Brain microvascular endothelial cell (primary cell): ENCODE measurements at regions not wholly inside any gene's neighbourhood (a gene's known extent, or its start where the extent isn't known, plus 50 kb on each side); places are given as distances from the start of the nearest gene placed in this dataset.

Experiments
- DNase-seq: peaks from one replicate; pipeline ENCODE4 v3.0.0-alpha.2; 2020
- H3K27ac ChIP-seq: fragments of 250-450 bp; sonication (Bioruptor Pico); 2 replicates; pipeline ENCODE4 v1.5.1; 2020; ENCODE audit warnings: mild to moderate bottlenecking, moderate library complexity
- H3K27me3 ChIP-seq: fragments of 250-450 bp; sonication (Bioruptor Pico); replicated peaks from 2 replicates; pipeline ENCODE4 v1.5.1; 2020; ENCODE audit warnings: mild to moderate bottlenecking
- H3K36me3 ChIP-seq: fragments of 250-450 bp; sonication (Bioruptor Pico); replicated peaks from 2 replicates; pipeline ENCODE4 v1.5.1; 2020; ENCODE audit warnings: mild to moderate bottlenecking
- H3K4me3 ChIP-seq: 2 replicates; pipeline ENCODE4 v1.5.1; 2011; ENCODE audit warnings: low read depth, mild to moderate bottlenecking, control low read depth, low read length, moderate library complexity
- CTCF ChIP-seq: IDR thresholded peaks from 2 replicates; pipeline ENCODE4 v1.5.1; 2011; ENCODE audit warnings: low read depth, mild to moderate bottlenecking, moderate library complexity, low read length, control low read depth, inconsistent platforms; ENCODE audit errors: missing control alignments
- in situ Hi-C: cut with HindIII; loops from 2 replicates; pipeline ENCODE4 v1.10.0; 2017; ENCODE audit warnings: low sequenced_read_pairs, low pct_ligation_motif_present

GRCh38 chr6:85169189-85169588, 280.7 kb upstream of the NT5E start:
- no peak for DNase-seq
- no peak for TF ChIP-seq CTCF
- H3K4me3 ChIP-seq: no peak overlapping the region
- H3K36me3 ChIP-seq: no peaks in the 10 kb centered on the region
- no peaks in the 10 kb centered on the region for H3K27me3 ChIP-seq
- in situ Hi-C loops: no loop called here
- H3K27ac ChIP-seq: no peak overlapping the region

GRCh38 chr6:85168146-85168545, 281.7 kb upstream of the NT5E start:
- in situ Hi-C loops: no loop called here
- no peak overlapping the region for H3K27ac ChIP-seq
- H3K27me3 ChIP-seq: no peaks in the 10 kb centered on the region
- no peak overlapping the region for H3K4me3 ChIP-seq
- no peaks in the 10 kb centered on the region for H3K36me3 ChIP-seq
- TF ChIP-seq CTCF: no peak
- DNase-seq: no peak

- DNase-seq: no peak
- in situ Hi-C loops: no loop called here
- Histone ChIP-seq H3K27me3 (no peaks in the 10 kb centered on the region), H3K27ac (no peak overlapping the region), H3K4me3 (no peak overlapping the region), H3K36me3 (no peaks in the 10 kb centered on the region)
- TF ChIP-seq CTCF: no peak
Observed at GRCh38 chr6:85166114-85166741, 283.7 kb upstream of the NT5E start.

GRCh38 chr6:85163156-85164080, 286.5 kb upstream of the NT5E start:
- in situ Hi-C loops: no loop called here
- DNase-seq: no peak
- TF ChIP-seq CTCF: no peak
- H3K36me3 ChIP-seq: no peaks in the 10 kb centered on the region
- no peak overlapping the region for H3K4me3 ChIP-seq
- H3K27me3 ChIP-seq: no peaks in the 10 kb centered on the region
- no peak overlapping the region for H3K27ac ChIP-seq

- in situ Hi-C loops: no loop called here
- no peak for DNase-seq
- Histone ChIP-seq H3K4me3 (no peak overlapping the region), H3K27me3 (no peaks in the 10 kb centered on the region), H3K36me3 (no peaks in the 10 kb centered on the region), H3K27ac (no peak overlapping the region)
- TF ChIP-seq CTCF: no peak
Observed at GRCh38 chr6:85157311-85157710, 292.6 kb upstream of the NT5E start.
